Hypothalamus (tissue), 51 donors: ENCODE measurements at regions not wholly inside any gene's neighbourhood (a gene's known extent, or its start where the extent isn't known, plus 50 kb on each side); places are given as distances from the start of the nearest gene placed in this dataset.
"Not testable (repeated sequence)": the region's sequence is repeated elsewhere in the genome, so short reads cannot be mapped to it uniquely, and the experiment has no call there.

Source experiments
- DNase-seq, 51 donors: peaks; one replicate each; lab custom pipeline; 2025; lab: John Stamatoyannopoulos, UW

GRCh38 chr5:135279328-135279727 is 119.7 kb downstream of the MACROH2A1 start:
- no peak for DNase-seq

- no peak for DNase-seq
Measured at GRCh38 chr5:135276151-135276550, 122.9 kb downstream of the MACROH2A1 start.

GRCh38 chr5:135273212-135273611 is 125.8 kb downstream of the MACROH2A1 start:
- no peak for DNase-seq

GRCh38 chr5:135272311-135272805 is 126.7 kb downstream of the MACROH2A1 start:
- no peak for DNase-seq

GRCh38 chr5:135271533-135272310 is 127.3 kb downstream of the MACROH2A1 start:
- DNase-seq = no peak

- peak in 3 of 51 donors; percentile 18 to 28 (median 25) for DNase-seq
Measured at GRCh38 chr5:135269931-135270421, 129.1 kb downstream of the MACROH2A1 start.

GRCh38 chr5:135269199-135269598 is 129.8 kb downstream of the MACROH2A1 start:
- DNase-seq = no peak

GRCh38 chr5:135266975-135267374 is 132.1 kb downstream of the MACROH2A1 start:
- DNase-seq = no peak

- no peak for DNase-seq
Measured at GRCh38 chr5:135266303-135266635, 132.8 kb downstream of the MACROH2A1 start.

- DNase-seq = no peak
Measured at GRCh38 chr5:135265497-135266302, 133.3 kb downstream of the MACROH2A1 start.

- DNase-seq = no peak
Measured at GRCh38 chr5:135264451-135265440, 134.3 kb downstream of the MACROH2A1 start.

- DNase-seq = no peak
Measured at GRCh38 chr5:135263022-135263668, 135.9 kb downstream of the MACROH2A1 start.

- no peak for DNase-seq
Measured at GRCh38 chr5:135262364-135262763, 136.7 kb downstream of the MACROH2A1 start.

- DNase-seq = not testable (repeated sequence)
Measured at GRCh38 chr5:135260108-135260507, 138.9 kb downstream of the MACROH2A1 start.

GRCh38 chr5:135255461-135256178 is 143.4 kb downstream of the MACROH2A1 start:
- no peak for DNase-seq

GRCh38 chr5:135254183-135254582 is 144.8 kb downstream of the MACROH2A1 start:
- no peak for DNase-seq

- DNase-seq = no peak
Measured at GRCh38 chr5:135253601-135254178, 145.3 kb downstream of the MACROH2A1 start.

GRCh38 chr5:135251093-135251492 is 147.9 kb downstream of the MACROH2A1 start:
- peak in 7 of 51 donors; percentile 18 to 50 (median 27) for DNase-seq

GRCh38 chr5:135250671-135251070 is 148.4 kb downstream of the MACROH2A1 start:
- no peak for DNase-seq
